ENCODE measurements at regions not wholly inside any gene's neighbourhood (a gene's known extent, or its start where the extent isn't known, plus 50 kb on each side); places are given as distances from the start of the nearest gene placed in this dataset.

- CTCF ChIA-PET, result no interaction called here
These were observed 171.8 kb upstream of the GPR26 start for GRCh38 chr10:123494301-123494808.

GRCh38 chr10:123496375-123496774, 169.8 kb upstream of the GPR26 start:
- no peak overlapping the region for H3K4me3 ChIP-seq (ENCODE audit: low read length)
- CTCF ChIA-PET, result no interaction called here
- peaks cover 0 to 14% of the 10 kb centered on the region in 2 experiments for H3K27me3 ChIP-seq (ENCODE audit: control insufficient read depth in 1 of 2, insufficient read depth in 2 of 2, low read length in 2 of 2)
- no peak overlapping the region for H3K27ac ChIP-seq (ENCODE audit: low read depth in 1 of 2, low read length in 2 of 2)
- POLR2A ChIA-PET, result no interaction called here
- DNase-seq, result no peak
- H3K36me3 ChIP-seq (ENCODE audit: insufficient read depth, low read length), result no peaks in the 10 kb centered on the region
- H3K27ac Mint-ChIP-seq, result no peak overlapping the region
- peaks cover 8% of the 10 kb centered on the region for H3K27me3 Mint-ChIP-seq
- no peaks in the 10 kb centered on the region for H3K36me3 Mint-ChIP-seq (ENCODE audit: low read depth)
- no peak for TF ChIP-seq CTCF (IDR thresholded peaks at IDR 0.05)
- no peaks in the 10 kb centered on the region for H3K9me3 Mint-ChIP-seq
- no peaks in the 10 kb centered on the region for H3K4me1 ChIP-seq (ENCODE audit: insufficient read depth, low read length)
- no peak overlapping the region for H3K4me3 Mint-ChIP-seq
- H3K9me3 ChIP-seq (ENCODE audit: control insufficient read depth in 1 of 2, insufficient read depth in 1 of 2, low read length in 2 of 2), result no peaks in the 10 kb centered on the region
- H3K4me1 Mint-ChIP-seq (ENCODE audit: low read depth), result no peaks in the 10 kb centered on the region
- intact Hi-C loops (cut with DNase I, micrococcal nuclease), result no loop called here
- ATAC-seq (ENCODE audit: poor library complexity), result no peak

More at GRCh38 chr10:123494301-123494808, 171.8 kb upstream of the GPR26 start:
- Mint-ChIP-seq H3K4me1 (ENCODE audit: low read depth) (no peaks in the 10 kb centered on the region), H3K27me3 (peaks cover 22% of the 10 kb centered on the region), H3K36me3 (ENCODE audit: low read depth) (no peaks in the 10 kb centered on the region), H3K9me3 (no peaks in the 10 kb centered on the region), H3K4me3 (no peak overlapping the region), H3K27ac (no peak overlapping the region)
- no peaks in the 10 kb centered on the region for H3K36me3 ChIP-seq (ENCODE audit: insufficient read depth, low read length)
- H3K27me3 ChIP-seq (ENCODE audit: control insufficient read depth in 1 of 2, insufficient read depth in 2 of 2, low read length in 2 of 2), result peaks cover 0 to 14% of the 10 kb centered on the region in 2 experiments
- TF ChIP-seq CTCF (IDR thresholded peaks at IDR 0.05), result no peak
- H3K27ac ChIP-seq (ENCODE audit: low read depth in 1 of 2, low read length in 2 of 2), result no peak overlapping the region
- H3K4me1 ChIP-seq (ENCODE audit: insufficient read depth, low read length), result no peaks in the 10 kb centered on the region
- H3K4me3 ChIP-seq (ENCODE audit: low read length), result no peak overlapping the region
- ATAC-seq (ENCODE audit: poor library complexity) (no peak), DNase-seq (no peak)
- intact Hi-C loops (cut with DNase I, micrococcal nuclease), result no loop called here
- no peaks in the 10 kb centered on the region for H3K9me3 ChIP-seq (ENCODE audit: control insufficient read depth in 1 of 2, insufficient read depth in 1 of 2, low read length in 2 of 2)
- POLR2A ChIA-PET, result no interaction called here

- H3K27ac Mint-ChIP-seq, result no peak overlapping the region
- H3K27me3 ChIP-seq (ENCODE audit: control insufficient read depth in 1 of 2, insufficient read depth in 2 of 2, low read length in 2 of 2), result peaks cover 0 to 8% of the 10 kb centered on the region in 2 experiments
- H3K27ac ChIP-seq (ENCODE audit: low read depth in 1 of 2, low read length in 2 of 2), result no peak overlapping the region
- CTCF ChIA-PET, result no interaction called here
- H3K36me3 ChIP-seq (ENCODE audit: insufficient read depth, low read length), result no peaks in the 10 kb centered on the region
- H3K27me3 Mint-ChIP-seq, result peaks cover 13% of the 10 kb centered on the region
- H3K9me3 Mint-ChIP-seq, result no peaks in the 10 kb centered on the region
- no peaks in the 10 kb centered on the region for H3K4me1 Mint-ChIP-seq (ENCODE audit: low read depth)
- H3K9me3 ChIP-seq (ENCODE audit: control insufficient read depth in 1 of 2, insufficient read depth in 1 of 2, low read length in 2 of 2), result no peaks in the 10 kb centered on the region
- H3K4me3 Mint-ChIP-seq, result no peak overlapping the region
- H3K36me3 Mint-ChIP-seq (ENCODE audit: low read depth), result no peaks in the 10 kb centered on the region
- intact Hi-C loops (cut with DNase I, micrococcal nuclease), result no loop called here
- no peak for ATAC-seq (ENCODE audit: poor library complexity)
- TF ChIP-seq CTCF (IDR thresholded peaks at IDR 0.05), result no peak
- POLR2A ChIA-PET, result no interaction called here
- DNase-seq, result no peak
- H3K4me1 ChIP-seq (ENCODE audit: insufficient read depth, low read length), result no peaks in the 10 kb centered on the region
- no peak overlapping the region for H3K4me3 ChIP-seq (ENCODE audit: low read length)
These were observed 169.0 kb upstream of the GPR26 start for GRCh38 chr10:123496996-123497660.
